ENCODE measurements at regions not wholly inside any gene's neighbourhood (a gene's known extent, or its start where the extent isn't known, plus 50 kb on each side); places are given as distances from the start of the nearest gene placed in this dataset.
A peak's percentile ranks its signal among the peaks of the same experiment; 100 is the strongest.

GRCh38 chr2:47264686-47265085, 88.4 kb upstream of the CALM2 start:
- no peak for DNase-seq

- no peak for DNase-seq
Observed at GRCh38 chr2:47264143-47264542, 87.8 kb upstream of the CALM2 start.

- DNase-seq: no peak
Observed at GRCh38 chr2:47262657-47263056, 86.3 kb upstream of the CALM2 start.

GRCh38 chr2:47260971-47261370, 84.7 kb upstream of the CALM2 start:
- DNase-seq: no peak

GRCh38 chr2:47259829-47260228, 83.5 kb upstream of the CALM2 start:
- DNase-seq: no peak

GRCh38 chr2:47257946-47258348, 81.6 kb upstream of the CALM2 start:
- no peak for DNase-seq

- no peak for DNase-seq
Observed at GRCh38 chr2:47256416-47257087, 80.2 kb upstream of the CALM2 start.

GRCh38 chr2:47255794-47256193, 79.5 kb upstream of the CALM2 start:
- DNase-seq: no peak

GRCh38 chr2:47254464-47254863, 78.2 kb upstream of the CALM2 start:
- DNase-seq: no peak

GRCh38 chr2:47253447-47253846, 77.1 kb upstream of the CALM2 start:
- DNase-seq: no peak

GRCh38 chr2:47251404-47251675, 75.0 kb upstream of the CALM2 start:
- DNase-seq: no peak

GRCh38 chr2:47250586-47251403, 74.5 kb upstream of the CALM2 start:
- DNase-seq: no peak

GRCh38 chr2:47249931-47250330, 73.6 kb upstream of the CALM2 start:
- DNase-seq: no peak

GRCh38 chr2:47249157-47249900, 73.0 kb upstream of the CALM2 start:
- DNase-seq: peak; percentile 46

- no peak for DNase-seq
Observed at GRCh38 chr2:47243596-47244323, 67.4 kb upstream of the CALM2 start.

GRCh38 chr2:47241715-47242114, 65.4 kb upstream of the CALM2 start:
- no peak for DNase-seq

- no peak for DNase-seq
Observed at GRCh38 chr2:47239119-47239969, 63.0 kb upstream of the CALM2 start.

GRCh38 chr2:47238638-47239037, 62.3 kb upstream of the CALM2 start:
- no peak for DNase-seq

- peak; percentile 79 for DNase-seq
Observed at GRCh38 chr2:47237375-47238334, 61.3 kb upstream of the CALM2 start.

- DNase-seq: no peak
Observed at GRCh38 chr2:47236503-47237215, 60.3 kb upstream of the CALM2 start.
